ENCODE measurements at regions not wholly inside any gene's neighbourhood (a gene's known extent, or its start where the extent isn't known, plus 50 kb on each side); places are given as distances from the start of the nearest gene placed in this dataset.

DNA sequence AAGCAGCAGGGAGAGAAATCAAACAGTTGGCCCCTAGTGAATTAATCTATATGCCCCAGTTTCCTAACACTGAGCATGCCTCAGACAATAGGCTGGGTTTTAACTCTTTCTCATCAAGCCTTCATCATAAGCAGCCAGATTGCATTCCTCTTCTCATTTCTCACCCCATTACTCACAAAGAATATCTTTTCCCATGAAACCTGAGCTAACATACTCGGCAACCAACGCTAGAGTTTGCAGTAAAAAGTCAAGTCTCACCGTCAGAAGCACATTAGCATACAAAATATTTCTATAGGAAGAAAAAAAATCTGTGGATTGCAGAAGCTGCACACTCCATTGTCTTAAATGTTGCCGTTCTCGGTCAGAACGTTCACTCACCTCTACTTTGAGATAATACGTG lies 429.9 kb upstream of the ARID1B start:
- POLR2A ChIA-PET = interaction anchor here (0.6 kb wide), 1 partner anchor 9 kb away, joined by 3 read pairs; no protein-coding TSS in a partner anchor
- peaks cover 5% of the 10 kb centered on the region for H3K4me1 Mint-ChIP-seq
- ATAC-seq = no peak
- intact Hi-C loops (cut with DNase I, micrococcal nuclease) = no loop called here
- H3K36me3 Mint-ChIP-seq (ENCODE audit: low read depth) = no peaks in the 10 kb centered on the region
- H3K27me3 Mint-ChIP-seq = no peaks in the 10 kb centered on the region
- H3K27ac Mint-ChIP-seq = no peak overlapping the region
- DNase-seq = no peak
- CTCF ChIA-PET = no interaction called here
- no peaks in the 10 kb centered on the region for H3K9me3 Mint-ChIP-seq (ENCODE audit: low read depth)
- no peak overlapping the region for H3K4me3 Mint-ChIP-seq

DNA sequence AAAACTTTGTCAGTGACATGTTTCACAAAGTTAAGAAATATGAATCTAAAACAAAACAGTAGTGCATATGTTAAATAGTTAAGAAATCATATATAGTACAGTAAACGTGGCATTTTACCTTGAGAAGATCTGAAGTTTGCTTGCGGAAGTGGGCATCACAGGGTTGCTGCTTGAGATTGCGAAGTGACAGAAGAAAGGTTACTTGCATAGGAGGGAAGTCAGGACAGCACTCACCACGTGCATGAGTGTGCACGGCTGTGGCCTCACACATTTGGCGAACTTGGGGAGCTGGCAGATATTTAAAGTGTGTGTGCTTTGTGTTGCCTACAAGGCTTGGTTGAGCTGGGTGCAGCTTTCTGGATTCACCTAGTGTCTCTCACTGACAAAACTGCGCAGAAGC lies 431.5 kb upstream of the ARID1B start:
- H3K4me3 Mint-ChIP-seq = no peak overlapping the region

DNA sequence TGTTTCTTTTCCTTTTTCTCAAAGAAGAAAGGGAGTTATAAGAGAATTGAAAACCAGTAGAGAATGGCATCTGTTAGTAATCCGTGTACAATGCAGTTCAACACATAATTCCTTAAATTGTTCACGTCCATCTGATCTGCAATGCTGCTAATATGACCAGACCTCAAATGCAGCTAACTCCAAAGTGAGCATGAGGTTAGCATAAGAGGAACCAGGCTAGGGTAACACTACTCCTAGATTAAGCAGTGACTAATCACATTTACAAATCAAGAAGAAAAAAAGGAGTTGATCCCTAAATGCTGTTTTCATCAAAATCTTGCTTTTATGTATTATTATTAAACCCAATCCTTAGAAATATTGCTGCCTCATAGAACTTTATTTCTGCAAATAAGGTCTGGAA lies 432.7 kb upstream of the ARID1B start:
- CTCF ChIA-PET = no interaction called here
- H3K4me3 Mint-ChIP-seq = no peak overlapping the region

More for the DNA sequence above, 431.5 kb upstream of the ARID1B start:
- Mint-ChIP-seq H3K27me3 (no peaks in the 10 kb centered on the region), H3K4me1 (peaks cover 5% of the 10 kb centered on the region), H3K27ac (no peak overlapping the region), H3K36me3 (ENCODE audit: low read depth) (no peaks in the 10 kb centered on the region), H3K9me3 (ENCODE audit: low read depth) (no peaks in the 10 kb centered on the region)
- POLR2A ChIA-PET = no interaction called here
- intact Hi-C loops (cut with DNase I, micrococcal nuclease) = no loop called here
- DNase-seq (peak; percentile 18), ATAC-seq (peak; percentile 26)
- CTCF ChIA-PET = no interaction called here

DNA sequence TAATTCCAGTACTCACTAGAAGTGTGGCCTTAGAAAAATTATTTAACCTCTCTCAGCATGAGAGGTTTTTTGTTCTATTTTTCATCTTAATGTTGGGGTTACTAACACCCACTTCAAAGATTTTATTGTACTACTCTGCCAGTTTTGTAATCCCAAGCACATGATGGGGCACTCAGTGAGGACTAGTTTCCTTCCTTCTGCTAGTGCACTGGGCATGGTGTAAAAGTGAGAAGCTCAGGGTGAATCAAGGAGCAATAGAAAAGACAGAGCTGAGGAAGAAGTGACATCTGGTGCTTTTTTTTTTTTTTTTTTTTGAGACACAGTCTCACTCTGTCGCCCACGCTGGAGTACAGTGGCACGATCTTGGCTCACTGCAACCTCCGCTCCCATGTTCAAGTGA lies 439.4 kb upstream of the ARID1B start:
- no peak for DNase-seq
- Mint-ChIP-seq H3K27ac (no peak overlapping the region), H3K27me3 (no peaks in the 10 kb centered on the region), H3K4me1 (no peaks in the 10 kb centered on the region), H3K36me3 (ENCODE audit: low read depth) (peaks cover 6% of the 10 kb centered on the region), H3K9me3 (ENCODE audit: low read depth) (peaks cover 6% of the 10 kb centered on the region), H3K4me3 (no peak overlapping the region)
- intact Hi-C loops (cut with DNase I, micrococcal nuclease) = no loop called here
- CTCF ChIA-PET = no interaction called here
- no peak for ATAC-seq
- POLR2A ChIA-PET = interaction anchor here (0.6 to 0.7 kb wide), 2 partner anchors 10 to 12 kb away, joined by 3 read pairs; no protein-coding TSS in a partner anchor

More for the DNA sequence above, 432.7 kb upstream of the ARID1B start:
- Mint-ChIP-seq H3K9me3 (ENCODE audit: low read depth) (no peaks in the 10 kb centered on the region), H3K36me3 (ENCODE audit: low read depth) (no peaks in the 10 kb centered on the region), H3K4me1 (peaks cover 5% of the 10 kb centered on the region), H3K27ac (no peak overlapping the region), H3K27me3 (no peaks in the 10 kb centered on the region)
- POLR2A ChIA-PET = no interaction called here
- no peak for ATAC-seq
- no peak for DNase-seq
- intact Hi-C loops (cut with DNase I, micrococcal nuclease) = no loop called here

DNA sequence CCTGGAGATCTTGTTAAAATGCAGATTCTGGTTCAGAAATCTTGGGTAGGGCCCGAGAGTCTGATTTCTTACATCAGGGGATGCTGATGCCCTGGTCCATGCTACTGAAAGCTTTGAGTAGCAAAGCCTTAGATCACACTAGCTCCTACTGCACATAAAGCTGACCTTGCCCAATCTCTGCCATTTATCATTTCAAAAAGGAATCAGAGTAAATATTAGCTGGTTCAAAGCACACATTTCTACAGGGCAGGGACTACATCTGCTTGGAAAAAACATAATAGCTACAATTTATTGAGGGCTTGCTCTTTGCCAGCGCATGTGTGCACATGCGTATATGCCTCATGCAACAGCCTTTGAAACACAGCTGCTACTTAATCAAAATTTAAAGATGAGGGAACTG lies 440.4 kb upstream of the ARID1B start:
- Mint-ChIP-seq H3K27me3 (no peaks in the 10 kb centered on the region), H3K9me3 (ENCODE audit: low read depth) (peaks cover 13% of the 10 kb centered on the region), H3K27ac (no peak overlapping the region), H3K4me3 (no peak overlapping the region), H3K36me3 (ENCODE audit: low read depth) (peaks cover 12% of the 10 kb centered on the region), H3K4me1 (no peaks in the 10 kb centered on the region)
- ChIA-PET POLR2A (no interaction called here), CTCF (interaction anchor here (0.8 kb wide), 1 partner anchor 1723 kb away, joined by 3 read pairs; no protein-coding TSS in a partner anchor)
- ATAC-seq (no peak), DNase-seq (no peak)
- intact Hi-C loops (cut with DNase I, micrococcal nuclease) = no loop called here

DNA sequence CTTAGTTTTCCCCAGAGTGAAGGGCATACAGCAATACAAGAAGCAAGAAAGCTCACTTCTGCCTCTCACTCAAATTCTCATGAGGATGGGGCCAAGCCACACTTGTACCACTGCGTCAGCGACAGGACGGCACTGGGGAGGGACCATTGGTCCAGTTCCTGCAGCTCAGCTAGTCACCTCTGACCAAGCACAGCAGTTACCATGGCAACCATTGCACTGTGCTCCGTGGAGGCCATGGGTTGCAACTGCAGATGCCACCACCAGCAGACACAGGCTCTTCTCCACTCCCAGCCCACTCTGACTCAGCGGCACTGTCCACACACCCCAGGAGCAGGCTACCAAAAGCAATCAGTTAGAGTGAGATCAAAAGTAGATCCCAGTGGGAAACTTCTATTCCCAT lies 441.1 kb upstream of the ARID1B start:
- no peak overlapping the region for H3K27ac Mint-ChIP-seq
- H3K27me3 Mint-ChIP-seq = no peaks in the 10 kb centered on the region
- peaks cover 16% of the 10 kb centered on the region for H3K36me3 Mint-ChIP-seq (ENCODE audit: low read depth)
- ChIA-PET POLR2A (no interaction called here), CTCF (interaction anchor here (0.5 to 0.8 kb wide), 3 partner anchors 155 to 1723 kb away, joined by 3 read pairs; no protein-coding TSS in a partner anchor)
- ATAC-seq (no peak), DNase-seq (no peak)
- intact Hi-C loops (cut with DNase I, micrococcal nuclease) = no loop called here
- no peaks in the 10 kb centered on the region for H3K4me1 Mint-ChIP-seq
- H3K9me3 Mint-ChIP-seq (ENCODE audit: low read depth) = peaks cover 17% of the 10 kb centered on the region
- no peak overlapping the region for H3K4me3 Mint-ChIP-seq

DNA sequence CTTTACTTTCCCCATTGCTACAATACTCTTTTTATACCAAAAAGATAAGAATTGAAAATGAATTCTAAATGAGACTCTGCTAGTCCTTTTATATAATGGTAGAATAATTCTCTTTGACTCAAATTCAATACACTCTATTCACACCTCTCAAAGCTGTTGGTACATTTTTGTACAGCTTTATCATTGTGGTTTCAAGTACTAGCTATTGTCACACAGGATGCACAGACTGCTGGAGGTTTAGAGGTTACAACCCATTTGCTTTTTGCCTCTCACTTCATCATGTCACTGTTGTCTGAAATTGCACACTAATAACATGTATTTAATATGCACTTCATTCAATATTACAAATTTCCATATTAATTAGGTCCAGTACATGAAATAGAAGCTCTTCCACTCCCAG lies 442.2 kb upstream of the ARID1B start:
- intact Hi-C loops (cut with DNase I, micrococcal nuclease) = no loop called here
- Mint-ChIP-seq H3K9me3 (ENCODE audit: low read depth) (peaks cover 17% of the 10 kb centered on the region), H3K27me3 (no peaks in the 10 kb centered on the region), H3K36me3 (ENCODE audit: low read depth) (peaks cover 18% of the 10 kb centered on the region), H3K4me1 (no peaks in the 10 kb centered on the region), H3K27ac (no peak overlapping the region), H3K4me3 (no peak overlapping the region)
- ATAC-seq (no peak), DNase-seq (no peak)
- POLR2A ChIA-PET = no interaction called here
- CTCF ChIA-PET = interaction anchor here (0.8 kb wide), 1 partner anchor 27 kb away, joined by 3 read pairs; no protein-coding TSS in a partner anchor

DNA sequence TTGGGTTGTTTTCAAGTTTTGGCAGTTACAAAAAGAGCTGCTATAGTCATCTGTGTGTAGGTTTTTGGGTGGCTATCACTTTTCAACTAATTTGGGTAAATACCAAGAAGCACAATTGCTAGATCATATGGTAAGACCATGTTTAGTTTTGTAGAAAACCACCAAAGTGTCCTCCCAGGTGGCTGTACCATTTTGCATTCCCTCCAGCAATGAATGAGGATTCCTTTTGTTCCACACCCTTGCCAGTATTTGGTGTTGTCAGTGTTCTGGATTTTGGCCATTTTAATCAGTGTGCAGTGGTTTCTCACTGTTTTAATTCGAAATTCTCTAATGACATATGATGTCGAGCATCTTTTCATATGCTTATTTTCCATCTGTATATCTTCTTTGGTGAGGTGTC lies 457.5 kb upstream of the ARID1B start:
- intact Hi-C loops (cut with DNase I, micrococcal nuclease) = no loop called here
- H3K9me3 Mint-ChIP-seq (ENCODE audit: low read depth) = no peaks in the 10 kb centered on the region
- H3K4me1 Mint-ChIP-seq = no peaks in the 10 kb centered on the region
- no peak overlapping the region for H3K27ac Mint-ChIP-seq
- H3K36me3 Mint-ChIP-seq (ENCODE audit: low read depth) = no peaks in the 10 kb centered on the region
- DNase-seq (no peak), ATAC-seq (no peak)
- ChIA-PET POLR2A (no interaction called here), CTCF (no interaction called here)
- H3K27me3 Mint-ChIP-seq = no peaks in the 10 kb centered on the region
- no peak overlapping the region for H3K4me3 Mint-ChIP-seq

DNA sequence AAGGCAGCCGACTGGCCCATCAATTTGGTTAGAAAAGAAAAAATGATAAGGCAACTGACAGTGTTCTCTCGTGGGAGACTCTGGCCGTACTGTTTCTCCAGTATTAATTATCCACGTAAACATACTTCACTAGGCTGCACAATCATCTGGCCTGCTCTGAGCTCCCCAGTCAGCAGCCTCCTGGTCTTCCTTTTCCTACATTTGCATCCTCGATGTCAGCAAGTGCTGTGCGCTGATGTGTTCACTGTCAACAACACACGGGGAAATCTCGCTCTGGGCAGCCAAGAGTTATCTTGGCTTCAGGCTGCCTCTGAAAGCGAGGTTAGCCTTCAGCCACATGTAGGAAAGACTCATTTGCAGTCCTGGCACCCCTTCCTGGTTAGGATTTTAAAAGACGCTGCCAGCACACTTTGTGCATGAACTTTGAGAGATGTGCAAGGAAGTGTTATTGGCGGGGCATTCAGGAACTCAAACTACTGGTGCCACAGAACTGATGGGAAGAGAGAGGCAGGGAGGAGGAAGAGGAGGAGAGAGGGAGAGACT lies 460.5 kb upstream of the ARID1B start:
- POLR2A ChIA-PET = no interaction called here
- CTCF ChIA-PET = no interaction called here
- Mint-ChIP-seq H3K27me3 (no peaks in the 10 kb centered on the region), H3K4me1 (no peaks in the 10 kb centered on the region), H3K36me3 (ENCODE audit: low read depth) (no peaks in the 10 kb centered on the region), H3K4me3 (no peak overlapping the region), H3K9me3 (ENCODE audit: low read depth) (no peaks in the 10 kb centered on the region), H3K27ac (no peak overlapping the region)
- no peak for ATAC-seq
- intact Hi-C loops (cut with DNase I, micrococcal nuclease) = no loop called here
- no peak for DNase-seq

DNA sequence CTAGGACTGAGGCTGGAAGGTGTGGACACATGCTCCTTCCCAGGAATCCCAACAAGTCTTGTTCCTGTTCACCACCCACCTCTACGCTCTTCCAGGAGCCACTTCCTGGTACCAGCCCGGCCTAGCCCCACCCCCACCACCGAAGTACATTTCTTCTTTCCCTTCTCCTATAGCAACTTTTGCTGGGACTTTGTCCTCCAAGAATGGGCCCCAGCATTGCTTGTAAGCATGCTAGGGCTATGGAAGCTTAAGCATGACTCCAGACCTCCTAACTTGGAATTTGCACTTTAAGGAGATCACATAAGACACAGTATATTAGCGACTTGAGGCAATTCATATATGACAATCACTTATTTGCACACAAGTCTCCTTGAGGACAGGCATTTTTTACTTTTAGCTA lies 462.0 kb upstream of the ARID1B start:
- H3K9me3 Mint-ChIP-seq (ENCODE audit: low read depth) = no peaks in the 10 kb centered on the region
- ATAC-seq (no peak), DNase-seq (no peak)
- H3K27me3 Mint-ChIP-seq = no peaks in the 10 kb centered on the region
- no peak overlapping the region for H3K27ac Mint-ChIP-seq
- no peaks in the 10 kb centered on the region for H3K4me1 Mint-ChIP-seq
- intact Hi-C loops (cut with DNase I, micrococcal nuclease) = no loop called here
- POLR2A ChIA-PET = no interaction called here
- H3K36me3 Mint-ChIP-seq (ENCODE audit: low read depth) = no peaks in the 10 kb centered on the region
- CTCF ChIA-PET = no interaction called here
- no peak overlapping the region for H3K4me3 Mint-ChIP-seq

DNA sequence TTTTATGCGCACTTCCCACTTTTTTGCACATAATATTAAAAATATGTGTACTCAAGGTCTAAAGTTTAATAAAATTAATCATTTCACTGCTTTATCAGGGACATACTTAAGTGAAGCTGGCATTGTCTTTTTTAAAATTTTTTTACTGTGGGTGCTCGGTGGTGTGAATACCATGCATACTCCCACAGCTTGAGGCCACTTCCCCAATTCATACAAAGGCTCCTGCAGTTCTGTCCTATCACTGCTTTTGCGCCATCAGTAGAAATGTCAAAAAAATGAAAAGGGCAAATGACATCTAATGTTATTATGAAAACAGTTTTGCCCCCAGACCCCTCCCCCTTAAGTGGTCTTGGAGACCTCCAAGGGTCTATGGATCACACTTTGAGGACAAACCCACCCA lies 464.1 kb upstream of the ARID1B start:
- Mint-ChIP-seq H3K27ac (no peak overlapping the region), H3K27me3 (no peaks in the 10 kb centered on the region), H3K4me1 (no peaks in the 10 kb centered on the region), H3K9me3 (ENCODE audit: low read depth) (no peaks in the 10 kb centered on the region), H3K4me3 (no peak overlapping the region), H3K36me3 (ENCODE audit: low read depth) (no peaks in the 10 kb centered on the region)
- DNase-seq (no peak), ATAC-seq (no peak)
- ChIA-PET CTCF (no interaction called here), POLR2A (no interaction called here)
- intact Hi-C loops (cut with DNase I, micrococcal nuclease) = no loop called here

DNA sequence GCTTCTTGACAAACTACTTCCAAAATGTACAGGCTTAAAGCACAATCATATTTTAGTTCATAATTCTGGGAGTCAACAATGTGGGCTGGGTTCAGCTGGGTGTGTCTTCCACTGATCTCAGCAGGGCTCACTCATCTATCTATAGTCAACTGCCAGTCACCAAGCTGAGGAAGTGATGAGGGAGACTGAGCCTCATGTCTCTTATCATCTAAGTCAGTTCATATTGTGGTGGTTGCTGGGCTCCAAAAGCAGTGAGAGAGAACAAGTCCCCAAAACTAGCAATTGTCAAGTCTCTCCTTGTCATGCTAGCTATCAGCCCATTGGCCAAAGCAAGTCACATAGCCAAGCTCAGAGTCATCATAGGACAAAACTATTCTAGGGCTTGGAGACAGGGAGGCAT lies 465.9 kb upstream of the ARID1B start:
- H3K4me3 Mint-ChIP-seq = no peak overlapping the region
- H3K36me3 Mint-ChIP-seq (ENCODE audit: low read depth) = no peaks in the 10 kb centered on the region
- H3K27me3 Mint-ChIP-seq = no peaks in the 10 kb centered on the region
- no peaks in the 10 kb centered on the region for H3K9me3 Mint-ChIP-seq (ENCODE audit: low read depth)
- POLR2A ChIA-PET = no interaction called here
- H3K4me1 Mint-ChIP-seq = no peaks in the 10 kb centered on the region
- no peak for DNase-seq
- no peak overlapping the region for H3K27ac Mint-ChIP-seq
- intact Hi-C loops (cut with DNase I, micrococcal nuclease) = no loop called here
- CTCF ChIA-PET = interaction anchor here (0.5 kb wide), 1 partner anchor 1127 kb away, joined by 3 read pairs; no protein-coding TSS in a partner anchor
- ATAC-seq = no peak

DNA sequence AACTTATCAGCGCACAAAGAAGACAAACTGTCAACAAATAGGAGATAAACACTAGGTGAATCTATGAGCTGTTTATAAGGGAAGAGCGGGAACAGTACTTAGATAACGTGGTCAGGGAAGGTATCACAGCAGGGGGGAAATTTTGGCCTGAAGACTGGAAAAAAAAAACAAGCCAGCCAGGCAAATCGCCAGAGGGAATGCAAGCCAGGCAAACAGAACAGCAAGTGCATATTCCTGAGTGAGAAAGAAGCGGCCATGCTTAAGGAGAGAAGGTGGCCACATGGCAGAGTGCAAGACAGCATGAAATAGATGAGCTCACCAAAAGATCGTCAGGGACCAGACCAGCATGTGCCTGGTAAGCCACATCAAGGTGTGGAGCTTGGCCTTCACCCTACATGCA lies 466.5 kb upstream of the ARID1B start:
- no peaks in the 10 kb centered on the region for H3K27me3 Mint-ChIP-seq
- ATAC-seq = no peak
- no peaks in the 10 kb centered on the region for H3K36me3 Mint-ChIP-seq (ENCODE audit: low read depth)
- intact Hi-C loops (cut with DNase I, micrococcal nuclease) = no loop called here
- CTCF ChIA-PET = no interaction called here
- no peaks in the 10 kb centered on the region for H3K9me3 Mint-ChIP-seq (ENCODE audit: low read depth)
- H3K27ac Mint-ChIP-seq = no peak overlapping the region
- POLR2A ChIA-PET = no interaction called here
- DNase-seq = no peak
- H3K4me3 Mint-ChIP-seq = no peak overlapping the region
- no peaks in the 10 kb centered on the region for H3K4me1 Mint-ChIP-seq
